ENCODE measurements at regions not wholly inside any gene's neighbourhood (a gene's known extent, or its start where the extent isn't known, plus 50 kb on each side); places are given as distances from the start of the nearest gene placed in this dataset.

GRCh38 chr17:74123350-74123749, 80.1 kb upstream of the RPL38 start:
- TF ChIP-seq CTCF (IDR thresholded peaks at IDR 0.05) (no peak), POLR2A (IDR thresholded peaks at IDR 0.05) (no peak), POLR2AphosphoS5 (IDR thresholded peaks at IDR 0.05) (no peak), EP300 (IDR thresholded peaks at IDR 0.05; ENCODE audit: low read depth) (no peak)

All from transverse colon (tissue), 4 donors.